Upper lobe of right lung (tissue), 1 donor: ENCODE measurements at regions not wholly inside any gene's neighbourhood (a gene's known extent, or its start where the extent isn't known, plus 50 kb on each side); places are given as distances from the start of the nearest gene placed in this dataset.

Source experiments
- ATAC-seq: fragments of 200-7000 bp; cut with Tn5 transposase; one replicate; pipeline ENCODE4 v1.9.1; 2020; ENCODE audit warnings: mild to moderate bottlenecking, moderate library complexity
- DNase-seq: peaks from one replicate; pipeline ENCODE4 v3.0.0-alpha.2; 2020
- H3K27ac ChIP-seq: fragments of 200-600 bp; one replicate; pipeline ENCODE4 v1.8.0; 2022
- H3K27me3 ChIP-seq: fragments of 200-600 bp; one replicate; pipeline ENCODE4 v1.8.0; 2022; ENCODE audit warnings: mild to moderate bottlenecking
- H3K36me3 ChIP-seq: fragments of 200-600 bp; one replicate; pipeline ENCODE4 v1.8.0; 2022
- H3K4me1 ChIP-seq: fragments of 200-600 bp; one replicate; pipeline ENCODE4 v1.8.0; 2022
- H3K4me3 ChIP-seq: fragments of 200-600 bp; one replicate; pipeline ENCODE4 v1.8.0; 2022; ENCODE audit warnings: mild to moderate bottlenecking
- H3K9me3 ChIP-seq: fragments of 200-600 bp; one replicate; pipeline ENCODE4 v1.8.0; 2022
- CTCF ChIP-seq: fragments of 200-600 bp; IDR thresholded peaks from one replicate; pipeline ENCODE4 v1.8.0; 2022; ENCODE audit warnings: antibody characterized with exemption
- intact Hi-C: fragments of 100-400 bp; cut with DNase I; formaldehyde crosslinking; loops from one replicate; pipeline ENCODE4 v1.11.0; 2022
- donor health status: DM: no; HTN: yes; CAD: no; lungs with severe emphysema.

GRCh38 chr6:19949155-19949554 is 112.0 kb downstream of the ID4 start:
- no peak for DNase-seq

GRCh38 chr6:19964115-19964514 is 126.9 kb downstream of the ID4 start:
- intact Hi-C loops, result no loop called here
- H3K36me3 ChIP-seq, result no peaks in the 10 kb centered on the region
- DNase-seq, result no peak
- no peak for TF ChIP-seq CTCF
- H3K27me3 ChIP-seq, result no peaks in the 10 kb centered on the region
- no peaks in the 10 kb centered on the region for H3K9me3 ChIP-seq
- no peak for ATAC-seq
- no peak overlapping the region for H3K4me3 ChIP-seq
- no peak overlapping the region for H3K27ac ChIP-seq
- H3K4me1 ChIP-seq, result no peaks in the 10 kb centered on the region

More at GRCh38 chr6:19949155-19949554, 112.0 kb downstream of the ID4 start:
- Histone ChIP-seq H3K27me3 (no peaks in the 10 kb centered on the region), H3K27ac (no peak overlapping the region), H3K4me3 (no peak overlapping the region), H3K4me1 (no peaks in the 10 kb centered on the region), H3K9me3 (peaks cover 3% of the 10 kb centered on the region), H3K36me3 (no peaks in the 10 kb centered on the region)
- intact Hi-C loops, result no loop called here
- no peak for ATAC-seq
- no peak for TF ChIP-seq CTCF

GRCh38 chr6:19968201-19968600 is 131.0 kb downstream of the ID4 start:
- Histone ChIP-seq H3K36me3 (no peaks in the 10 kb centered on the region), H3K27ac (no peak overlapping the region), H3K4me3 (no peak overlapping the region), H3K4me1 (no peaks in the 10 kb centered on the region), H3K27me3 (no peaks in the 10 kb centered on the region), H3K9me3 (no peaks in the 10 kb centered on the region)
- no peak for TF ChIP-seq CTCF
- ATAC-seq (no peak), DNase-seq (no peak)
- intact Hi-C loops, result no loop called here

GRCh38 chr6:19972221-19972620 is 135.1 kb downstream of the ID4 start:
- H3K27me3 ChIP-seq, result no peaks in the 10 kb centered on the region
- intact Hi-C loops, result no loop called here
- H3K36me3 ChIP-seq, result no peaks in the 10 kb centered on the region
- no peak overlapping the region for H3K27ac ChIP-seq
- no peak overlapping the region for H3K4me3 ChIP-seq
- H3K4me1 ChIP-seq, result no peaks in the 10 kb centered on the region
- DNase-seq (no peak), ATAC-seq (no peak)
- TF ChIP-seq CTCF, result no peak
- no peaks in the 10 kb centered on the region for H3K9me3 ChIP-seq

- Histone ChIP-seq H3K36me3 (no peaks in the 10 kb centered on the region), H3K4me1 (no peaks in the 10 kb centered on the region), H3K4me3 (no peak overlapping the region), H3K27me3 (no peaks in the 10 kb centered on the region), H3K27ac (no peak overlapping the region), H3K9me3 (no peaks in the 10 kb centered on the region)
- DNase-seq, result no peak
- intact Hi-C loops, result no loop called here
- no peak for TF ChIP-seq CTCF
- ATAC-seq, result no peak
These were observed 139.4 kb downstream of the ID4 start for GRCh38 chr6:19976411-19977129.

GRCh38 chr6:19979059-19979458 is 141.9 kb downstream of the ID4 start:
- intact Hi-C loops, result no loop called here
- H3K27ac ChIP-seq, result no peak overlapping the region

More at GRCh38 chr6:19979059-19979458, 141.9 kb downstream of the ID4 start:
- no peaks in the 10 kb centered on the region for H3K36me3 ChIP-seq
- TF ChIP-seq CTCF, result no peak
- no peaks in the 10 kb centered on the region for H3K4me1 ChIP-seq
- H3K4me3 ChIP-seq, result no peak overlapping the region
- ATAC-seq (no peak), DNase-seq (no peak)
- H3K9me3 ChIP-seq, result no peaks in the 10 kb centered on the region
- no peaks in the 10 kb centered on the region for H3K27me3 ChIP-seq
